T-helper 2 cell treated with Interferon-gamma antibody and Interleukin-4, amounts not matched to agents 5 μg/mL and 100 μg/mL, for 36 hours (primary cell): ENCODE measurements at regions not wholly inside any gene's neighbourhood (a gene's known extent, or its start where the extent isn't known, plus 50 kb on each side); places are given as distances from the start of the nearest gene placed in this dataset.

Experiments
- DNase-seq: peaks from one replicate; pipeline ENCODE4 v3.0.0; 2021; ENCODE audit warnings: low spot score
- H3K27ac Mint-ChIP-seq: one replicate; pipeline ENCODE4 v1.8.0; 2021; ENCODE audit warnings: mild to moderate bottlenecking, mixed read lengths
- H3K27me3 Mint-ChIP-seq: one replicate; pipeline ENCODE4 v1.8.0; 2021; ENCODE audit warnings: low read depth, mixed read lengths
- H3K36me3 Mint-ChIP-seq: one replicate; pipeline ENCODE4 v1.8.0; 2021; ENCODE audit warnings: low read depth, mixed read lengths
- H3K4me1 Mint-ChIP-seq: one replicate; pipeline ENCODE4 v1.8.0; 2021; ENCODE audit warnings: low read depth, mixed read lengths
- H3K4me3 Mint-ChIP-seq: one replicate; pipeline ENCODE4 v1.8.0; 2022; ENCODE audit warnings: mild to moderate bottlenecking, moderate library complexity, mixed read lengths
- H3K9me3 Mint-ChIP-seq: one replicate; pipeline ENCODE4 v1.8.0; 2021; ENCODE audit warnings: mixed read lengths

GRCh38 chr11:119520966-119521365 is 98.0 kb upstream of the THY1 start:
- no peak for DNase-seq
- no peak overlapping the region for H3K27ac Mint-ChIP-seq
- no peak overlapping the region for H3K4me3 Mint-ChIP-seq
- H3K36me3 Mint-ChIP-seq, result no peaks in the 10 kb centered on the region
- no peaks in the 10 kb centered on the region for H3K4me1 Mint-ChIP-seq
- H3K9me3 Mint-ChIP-seq, result no peaks in the 10 kb centered on the region
- H3K27me3 Mint-ChIP-seq, result peaks cover 7% of the 10 kb centered on the region

- H3K4me3 Mint-ChIP-seq, result no peak overlapping the region
- no peaks in the 10 kb centered on the region for H3K4me1 Mint-ChIP-seq
- peaks cover 7% of the 10 kb centered on the region for H3K27me3 Mint-ChIP-seq
- H3K9me3 Mint-ChIP-seq, result no peaks in the 10 kb centered on the region
- no peaks in the 10 kb centered on the region for H3K36me3 Mint-ChIP-seq
- DNase-seq, result no peak
- H3K27ac Mint-ChIP-seq, result no peak overlapping the region
Observed at GRCh38 chr11:119520400-119520799, 97.4 kb upstream of the THY1 start.

DNA sequence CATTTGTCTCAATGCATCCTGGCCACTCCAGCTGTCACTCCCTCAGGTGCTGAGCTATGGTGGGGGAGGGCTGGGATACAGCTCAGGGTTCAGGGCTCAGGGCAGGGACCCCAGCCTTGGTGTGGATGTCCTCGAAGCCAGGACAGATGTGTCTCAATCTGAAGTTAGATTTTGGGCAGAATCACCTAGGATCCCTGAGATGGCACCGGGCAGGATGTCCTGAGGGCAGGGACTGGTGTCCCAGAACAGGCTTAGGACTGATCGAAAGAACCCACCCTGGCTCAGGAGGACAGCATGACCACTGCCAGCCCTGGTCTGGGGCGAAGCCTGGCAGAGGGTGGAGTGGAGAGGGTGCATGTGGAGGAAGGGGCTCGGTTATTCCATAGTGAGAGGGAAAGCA is 96.8 kb upstream of the THY1 start:
- Mint-ChIP-seq H3K36me3 (no peaks in the 10 kb centered on the region), H3K4me3 (no peak overlapping the region), H3K9me3 (no peaks in the 10 kb centered on the region), H3K4me1 (no peaks in the 10 kb centered on the region), H3K27me3 (peaks cover 7% of the 10 kb centered on the region), H3K27ac (no peak overlapping the region)
- no peak for DNase-seq

DNA sequence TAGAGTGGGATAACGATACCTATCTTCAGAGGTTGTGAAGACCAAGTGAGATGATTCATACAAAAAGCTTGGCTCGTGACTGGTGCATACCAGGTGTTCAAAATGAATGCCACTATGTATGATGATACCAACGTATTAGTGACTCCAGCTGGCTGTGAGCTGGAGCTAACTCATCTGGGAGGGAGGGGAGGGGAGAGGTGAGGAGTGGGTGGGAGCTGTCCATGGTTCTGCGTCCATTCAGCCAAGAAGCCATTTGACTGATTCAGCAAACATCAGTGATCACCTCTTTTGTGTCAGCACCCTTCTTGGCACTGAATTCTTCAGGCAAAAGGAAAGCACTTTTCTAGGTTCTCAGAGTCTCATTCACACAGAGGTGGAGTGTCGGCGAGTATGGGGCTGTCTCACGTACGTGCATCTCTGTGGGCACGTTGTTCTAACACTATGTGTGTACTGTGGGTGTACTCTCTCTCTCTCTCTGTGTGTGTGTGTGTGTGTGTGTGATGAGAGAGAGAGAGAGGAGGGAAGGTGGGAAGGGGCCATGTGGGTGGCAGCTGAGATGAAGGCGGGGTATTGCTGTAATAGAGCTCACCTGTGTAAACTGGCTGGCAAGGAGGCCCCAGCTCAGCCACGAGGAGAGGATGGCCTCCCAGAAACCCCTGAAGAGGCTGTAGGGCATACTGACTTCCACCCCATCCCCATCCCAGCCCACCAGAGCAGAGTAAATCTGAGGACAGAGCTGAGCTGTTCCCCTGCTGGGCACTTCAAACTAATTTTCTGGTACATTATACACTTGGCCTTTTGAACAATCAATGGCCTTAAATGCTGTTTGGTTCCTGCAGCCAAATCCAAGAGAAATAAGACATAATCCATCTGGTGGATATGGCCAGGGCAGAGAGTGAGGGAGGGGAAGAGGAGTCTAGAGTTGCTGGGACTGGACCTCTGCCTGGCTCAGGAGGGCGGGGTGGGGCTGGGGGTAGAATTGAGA is 96.1 kb upstream of the THY1 start:
- Mint-ChIP-seq H3K36me3 (no peaks in the 10 kb centered on the region), H3K9me3 (no peaks in the 10 kb centered on the region), H3K4me3 (no peak overlapping the region), H3K27me3 (peaks cover 7% of the 10 kb centered on the region), H3K27ac (no peak overlapping the region), H3K4me1 (no peaks in the 10 kb centered on the region)
- no peak for DNase-seq

DNA sequence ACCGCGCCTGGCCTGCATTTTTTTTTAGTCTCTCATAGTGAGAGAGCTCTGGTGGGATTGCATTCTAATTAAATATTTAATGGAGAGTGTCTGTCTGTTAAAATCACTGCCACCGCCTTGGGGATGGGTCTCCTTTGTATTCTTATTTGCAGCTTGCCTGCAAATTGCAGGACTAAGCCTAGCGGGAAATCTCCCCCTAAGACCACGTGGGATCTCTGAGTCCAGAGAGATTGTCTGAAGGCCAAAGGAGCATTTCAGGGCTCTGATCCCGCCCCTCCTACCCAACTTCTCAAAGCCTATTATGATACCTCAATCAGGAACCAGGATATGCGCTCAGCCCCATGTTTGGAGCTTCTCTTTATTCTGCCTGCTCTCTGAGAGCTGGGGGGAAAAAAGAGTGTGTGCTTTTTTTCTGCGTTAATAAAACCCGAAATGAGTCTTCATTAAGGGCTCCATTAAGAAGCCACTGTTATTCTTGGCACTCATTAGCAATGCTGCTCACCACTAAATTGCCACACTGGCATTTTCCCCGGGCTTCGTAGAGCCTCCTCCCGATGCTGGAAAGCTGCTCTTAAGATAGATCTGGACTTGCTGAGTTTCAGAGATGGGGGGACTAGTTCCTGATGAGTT is 92.9 kb upstream of the THY1 start:
- no peaks in the 10 kb centered on the region for H3K36me3 Mint-ChIP-seq

GRCh38 chr11:119513806-119514170 is 90.8 kb upstream of the THY1 start:
- Mint-ChIP-seq H3K4me1 (peaks cover 3% of the 10 kb centered on the region), H3K9me3 (no peaks in the 10 kb centered on the region), H3K36me3 (no peaks in the 10 kb centered on the region), H3K27me3 (peaks cover 7% of the 10 kb centered on the region), H3K4me3 (no peak overlapping the region), H3K27ac (no peak overlapping the region)
- no peak for DNase-seq

More for the DNA sequence above, 92.9 kb upstream of the THY1 start:
- Mint-ChIP-seq H3K4me1 (no peaks in the 10 kb centered on the region), H3K27ac (no peak overlapping the region), H3K4me3 (no peak overlapping the region), H3K9me3 (no peaks in the 10 kb centered on the region), H3K27me3 (peaks cover 7% of the 10 kb centered on the region)
- no peak for DNase-seq

GRCh38 chr11:119513131-119513805 is 90.3 kb upstream of the THY1 start:
- no peak overlapping the region for H3K27ac Mint-ChIP-seq
- peaks cover 7% of the 10 kb centered on the region for H3K27me3 Mint-ChIP-seq
- DNase-seq, result no peak
- no peaks in the 10 kb centered on the region for H3K36me3 Mint-ChIP-seq
- H3K4me1 Mint-ChIP-seq, result peaks cover 3% of the 10 kb centered on the region
- H3K9me3 Mint-ChIP-seq, result no peaks in the 10 kb centered on the region
- H3K4me3 Mint-ChIP-seq, result no peak overlapping the region

DNA sequence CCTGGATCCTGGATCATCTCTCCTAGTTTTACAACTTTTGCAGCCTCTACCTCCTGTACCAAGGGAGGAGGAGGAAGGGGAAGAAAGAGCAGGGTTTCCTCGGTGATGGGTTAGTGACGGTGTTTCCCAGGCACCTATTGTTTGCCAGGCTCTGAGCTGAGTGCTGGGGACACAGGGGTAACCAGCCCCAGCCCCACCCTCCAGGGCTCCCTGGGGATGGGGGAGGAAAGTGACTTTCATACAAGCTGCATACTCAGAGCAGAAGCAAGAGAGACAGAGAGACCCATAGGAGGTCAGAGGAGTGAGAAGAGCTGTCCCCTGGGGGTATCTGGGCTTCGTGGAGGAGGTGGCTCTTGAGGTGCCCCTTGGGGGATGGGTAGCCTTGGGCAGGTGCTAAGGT is 89.4 kb upstream of the THY1 start:
- no peaks in the 10 kb centered on the region for H3K36me3 Mint-ChIP-seq
- no peak overlapping the region for H3K27ac Mint-ChIP-seq

GRCh38 chr11:119511614-119512306 is 88.8 kb upstream of the THY1 start:
- Mint-ChIP-seq H3K27ac (no peak overlapping the region), H3K9me3 (no peaks in the 10 kb centered on the region), H3K4me1 (peaks cover 3% of the 10 kb centered on the region), H3K4me3 (no peak overlapping the region), H3K27me3 (peaks cover 6% of the 10 kb centered on the region), H3K36me3 (no peaks in the 10 kb centered on the region)
- DNase-seq, result no peak

More for the DNA sequence above, 89.4 kb upstream of the THY1 start:
- Mint-ChIP-seq H3K4me3 (no peak overlapping the region), H3K9me3 (no peaks in the 10 kb centered on the region), H3K27me3 (peaks cover 7% of the 10 kb centered on the region), H3K4me1 (peaks cover 3% of the 10 kb centered on the region)
- DNase-seq, result no peak

DNA sequence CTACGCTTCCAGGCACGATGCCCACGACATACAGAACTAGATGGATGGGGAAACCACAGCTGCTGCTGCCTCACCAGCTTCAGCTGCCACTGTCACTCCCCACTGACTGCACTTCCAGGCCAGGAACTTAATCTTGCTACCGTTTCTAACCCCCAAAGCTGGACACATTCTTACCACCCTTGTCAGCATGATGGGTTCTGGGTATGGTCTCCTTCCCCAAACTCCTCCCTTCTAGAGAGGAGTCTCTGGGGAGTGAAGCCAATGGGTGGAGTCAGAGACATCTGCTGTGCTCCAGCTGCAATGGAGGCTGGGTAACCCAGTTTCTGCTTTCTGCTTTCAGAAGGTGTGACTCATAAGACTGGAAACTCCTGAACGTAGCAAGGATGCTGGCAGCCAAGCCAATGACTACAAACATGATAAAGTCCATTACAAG is 87.0 kb upstream of the THY1 start:
- Mint-ChIP-seq H3K27ac (no peak overlapping the region), H3K4me1 (peaks cover 3% of the 10 kb centered on the region), H3K36me3 (no peaks in the 10 kb centered on the region), H3K4me3 (no peak overlapping the region), H3K27me3 (no peaks in the 10 kb centered on the region), H3K9me3 (no peaks in the 10 kb centered on the region)
- DNase-seq, result peak; percentile 61

- no peak for DNase-seq
- no peaks in the 10 kb centered on the region for H3K27me3 Mint-ChIP-seq
- no peaks in the 10 kb centered on the region for H3K36me3 Mint-ChIP-seq
- H3K4me3 Mint-ChIP-seq, result no peak overlapping the region
- peaks cover 3% of the 10 kb centered on the region for H3K4me1 Mint-ChIP-seq
- H3K27ac Mint-ChIP-seq, result no peak overlapping the region
- no peaks in the 10 kb centered on the region for H3K9me3 Mint-ChIP-seq
Observed at GRCh38 chr11:119509282-119509841, 86.4 kb upstream of the THY1 start.

DNA sequence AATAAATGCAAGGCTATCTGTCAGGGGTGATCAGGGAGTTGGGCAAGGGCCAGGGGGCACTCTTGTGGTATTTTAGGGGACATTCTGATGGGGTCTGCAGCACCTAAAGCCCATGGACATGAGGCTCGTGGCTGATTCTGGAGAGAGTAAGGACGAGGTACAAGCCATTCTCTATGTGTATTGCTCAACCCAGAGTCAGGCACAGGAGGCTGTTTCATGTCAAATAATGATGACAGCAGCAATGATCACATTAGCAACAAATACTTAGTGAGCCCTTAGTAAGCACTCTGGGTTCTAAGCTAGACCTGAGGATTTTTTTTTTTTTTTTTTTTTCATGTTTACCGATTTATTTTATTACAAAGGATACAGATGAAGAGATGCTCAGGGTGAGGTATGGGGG is 83.5 kb upstream of the THY1 start:
- no peak for DNase-seq
- Mint-ChIP-seq H3K36me3 (no peaks in the 10 kb centered on the region), H3K27ac (no peak overlapping the region), H3K4me3 (no peak overlapping the region), H3K27me3 (no peaks in the 10 kb centered on the region), H3K4me1 (peaks cover 3% of the 10 kb centered on the region), H3K9me3 (no peaks in the 10 kb centered on the region)

DNA sequence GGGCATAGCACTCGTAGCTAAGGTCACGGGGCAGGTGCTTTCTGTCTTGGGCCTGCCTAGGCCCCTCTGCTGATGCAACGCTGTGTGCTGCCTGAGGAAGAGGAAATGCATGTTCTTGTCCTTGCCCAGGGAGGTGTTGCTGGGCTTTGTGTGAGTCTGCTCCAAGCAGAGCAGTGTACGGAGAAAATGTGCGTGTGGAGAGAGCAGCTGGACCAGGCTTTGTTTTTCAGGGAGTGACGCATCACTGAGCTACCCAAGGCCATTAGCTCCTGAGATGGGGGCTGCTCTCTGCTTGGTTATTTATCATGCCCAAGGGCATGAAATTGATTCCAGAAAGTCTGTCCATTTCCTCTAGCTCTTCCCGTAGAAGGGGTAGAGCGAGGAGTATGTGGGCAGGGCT is 82.9 kb upstream of the THY1 start:
- Mint-ChIP-seq H3K4me1 (peaks cover 3% of the 10 kb centered on the region), H3K27ac (no peak overlapping the region), H3K4me3 (no peak overlapping the region), H3K27me3 (no peaks in the 10 kb centered on the region), H3K36me3 (no peaks in the 10 kb centered on the region), H3K9me3 (no peaks in the 10 kb centered on the region)
- no peak for DNase-seq
